A549 (cell line): ENCODE measurements at regions not wholly inside any gene's neighbourhood (a gene's known extent, or its start where the extent isn't known, plus 50 kb on each side); places are given as distances from the start of the nearest gene placed in this dataset.

Experiments used
- ATAC-seq, 2 experiments: fragments of 200-7000 bp in 1 of 2; fragments of >200 bp in 1 of 2; cut with Nextera tagmentation in 1 of 2; cut with Tn5 transposase in 1 of 2; 3 replicates each; pipeline versions ENCODE4 v1.8.0 to v1.9.1; 2018 to 2020; ENCODE audit warnings: mild to moderate bottlenecking in 1 of 2, moderate library complexity in 1 of 2
- CTCF ChIA-PET: fragments of 300-600 bp; sonication (Branson Sonifier 250); formaldehyde crosslinking; extraction: SDS; loops from one replicate; lab custom pipeline; 2021; ENCODE audit warnings: antibody characterized with exemption, inconsistent platforms; lab: Yijun Ruan, JAX
- POLR2A ChIA-PET: fragments of 350-600 bp; formaldehyde crosslinking; extraction: SDS; loops from one replicate; lab custom pipeline; 2021; ENCODE audit warnings: antibody characterized with exemption, inconsistent platforms; lab: Yijun Ruan, JAX
- DNase-seq, 2 experiments: peaks; one replicate each; pipeline versions ENCODE4 v3.0.0 to v3.0.0-alpha.2; 2011 to 2016; ENCODE audit warnings: low read depth in 1 of 2, low spot score in 1 of 2
- FAIRE-seq: peaks from 2 replicates; lab custom pipeline; 2011; peaks lifted over from hg19 to GRCh38; lab: Jason Lieb, UNC
- H3K27ac ChIP-seq, 2 experiments: fragments of >200 bp; sonication (Bioruptor Twin); formaldehyde crosslinking; 3 replicates each; pipeline ENCODE4 v1.5.1; 2016 to 2017
- H3K4me1 ChIP-seq: fragments of >200 bp; sonication (Bioruptor Twin); formaldehyde crosslinking; 3 replicates; pipeline ENCODE4 v1.6.1; 2016
- H3K4me2 ChIP-seq: fragments of >200 bp; sonication (Bioruptor Twin); formaldehyde crosslinking; 3 replicates; pipeline ENCODE4 v1.6.1; 2016
- H3K4me3 ChIP-seq: fragments of >200 bp; sonication (Bioruptor Twin); formaldehyde crosslinking; 3 replicates; pipeline ENCODE4 v1.5.1; 2016
- H3K9me3 ChIP-seq: fragments of >200 bp; sonication (Bioruptor Twin); formaldehyde crosslinking; 3 replicates; pipeline ENCODE4 v1.6.1; 2016
- BCL3 ChIP-seq: fragments of >200 bp; sonication (Bioruptor Twin); formaldehyde crosslinking; IDR thresholded peaks from 3 replicates; pipeline ENCODE4 v1.6.1; 2016
- CBX2 ChIP-seq: fragments of 200-600 bp; sonication (generic); IDR thresholded peaks from 2 replicates; pipeline ENCODE4 v1.6.1; 2016; ENCODE audit warnings: low read depth, mild to moderate bottlenecking, borderline replicate concordance
- CHD4 ChIP-seq: fragments of 200-600 bp; sonication (generic); IDR thresholded peaks from 2 replicates; pipeline ENCODE4 v1.6.1; 2016; ENCODE audit warnings: antibody characterized with exemption, mild to moderate bottlenecking, borderline replicate concordance
- CTCF ChIP-seq: fragments of >200 bp; sonication (Bioruptor Twin); formaldehyde crosslinking; IDR thresholded peaks from 3 replicates; pipeline ENCODE4 v1.5.1; 2016
- ESRRA ChIP-seq: fragments of 150-350 bp; IDR thresholded peaks from 2 replicates; pipeline ENCODE4 v1.6.1; 2014; ENCODE audit warnings: mild to moderate bottlenecking, low read length, borderline replicate concordance
- FOSB ChIP-seq: fragments of 250-450 bp; sonication (Bioruptor Pico); IDR thresholded peaks from 2 replicates; pipeline ENCODE4 v1.5.0; 2020; ENCODE audit warnings: mild to moderate bottlenecking, moderate library complexity
- GATA3 ChIP-seq: IDR thresholded peaks from 2 replicates; pipeline ENCODE4 v1.6.1; 2012; ENCODE audit warnings: borderline replicate concordance
- HEYL ChIP-seq: fragments of 250-450 bp; sonication (Bioruptor Pico); IDR thresholded peaks from 2 replicates; pipeline ENCODE4 v1.8.0; 2021; ENCODE audit warnings: mild to moderate bottlenecking, moderate library complexity
- JUN ChIP-seq, 2 experiments: fragments of >200 bp; sonication (Bioruptor Twin); formaldehyde crosslinking; IDR thresholded peaks; 2 replicates in 1 of 2; 3 replicates in 1 of 2; pipeline ENCODE4 v1.6.1; 2016 to 2017
- JUNB ChIP-seq: fragments of >200 bp; sonication (Bioruptor Twin); formaldehyde crosslinking; IDR thresholded peaks from 2 replicates; pipeline ENCODE4 v1.6.1; 2016
- KDM1A ChIP-seq: fragments of 200-600 bp; sonication (generic); IDR thresholded peaks from 2 replicates; pipeline ENCODE4 v1.6.1; 2016; ENCODE audit warnings: low read depth, mild to moderate bottlenecking
- KDM5A ChIP-seq: fragments of 200-600 bp; sonication (generic); IDR thresholded peaks from 2 replicates; pipeline ENCODE4 v1.6.1; 2016; ENCODE audit warnings: antibody characterized with exemption, mild to moderate bottlenecking
- MAX ChIP-seq: IDR thresholded peaks from 2 replicates; pipeline ENCODE4 v1.6.1; 2012
- NFE2L2 ChIP-seq: fragments of 150-350 bp; conservative IDR thresholded peaks from 2 replicates; pipeline ENCODE4 v1.6.1; 2014; ENCODE audit warnings: low read length
- NPAS2 ChIP-seq: fragments of 250-450 bp; sonication (Bioruptor Pico); IDR thresholded peaks from 2 replicates; pipeline ENCODE4 v1.8.0; 2022; ENCODE audit warnings: mild to moderate bottlenecking, moderate library complexity, borderline replicate concordance
- NR3C1 ChIP-seq: fragments of >200 bp; sonication (Bioruptor Twin); formaldehyde crosslinking; IDR thresholded peaks from 3 replicates; pipeline ENCODE4 v1.6.1; 2017
- RCOR1 ChIP-seq: fragments of 150-350 bp; IDR thresholded peaks from 2 replicates; pipeline ENCODE4 v1.6.1; 2014; ENCODE audit warnings: antibody characterized with exemption, low read length, low read depth
- REST ChIP-seq: fragments of 200-600 bp; sonication (generic); IDR thresholded peaks from 2 replicates; pipeline ENCODE4 v1.6.1; 2016; ENCODE audit warnings: antibody characterized with exemption, mild to moderate bottlenecking, moderate library complexity
- RNF2 ChIP-seq: fragments of 200-600 bp; sonication (generic); IDR thresholded peaks from 2 replicates; pipeline ENCODE4 v1.6.1; 2016; ENCODE audit warnings: low read depth, mild to moderate bottlenecking, antibody characterized with exemption, moderate library complexity, borderline replicate concordance
- ZNF302 ChIP-seq: fragments of 250-450 bp; sonication (Bioruptor Pico); IDR thresholded peaks from 2 replicates; pipeline ENCODE4 v1.9.0; 2021; ENCODE audit warnings: inconsistent platforms, mild to moderate bottlenecking, moderate library complexity
- ZSCAN20 ChIP-seq: fragments of 250-450 bp; sonication (Bioruptor Pico); IDR thresholded peaks from 2 replicates; pipeline ENCODE4 v1.8.0; 2022; ENCODE audit warnings: mild to moderate bottlenecking, moderate library complexity
- WGBS: methylation state at CpG from one replicate; pipeline ENCODE4 v1.1.6; 2017; ENCODE audit errors: missing lambda C conversion rate; 5-methylcytosine and 5-hydroxymethylcytosine counted together

- no peaks in the 10 kb centered on the region for H3K4me1 ChIP-seq
- DNase-seq: no peak
- CTCF ChIA-PET: no interaction called here
- H3K4me2 ChIP-seq: no peak overlapping the region
- 76% methylated on average over 4 of the region's 4 CpGs for WGBS
- no peak for TF ChIP-seq GATA3
- no peak for TF ChIP-seq RCOR1
- no peak for TF ChIP-seq CBX2
- TF ChIP-seq NFE2L2: no peak
- no peak for TF ChIP-seq JUNB
- no peak for TF ChIP-seq ESRRA
- no peak overlapping the region for H3K4me3 ChIP-seq
- H3K27ac ChIP-seq: no peak overlapping the region
- POLR2A ChIA-PET: no interaction called here
- ATAC-seq: no peak
- FAIRE-seq: no peak
- H3K9me3 ChIP-seq: no peaks in the 10 kb centered on the region
Measured at GRCh38 chr13:73842626-73843025, 291.6 kb downstream of the KLF12 start.

- CTCF ChIA-PET: interaction anchor here (1.7 kb wide), 1 partner anchor 1378 kb away, joined by 5 read pairs; no protein-coding TSS in a partner anchor
- no peaks in the 10 kb centered on the region for H3K9me3 ChIP-seq
- TF ChIP-seq ZNF302 (CRISPR knock-in tag) (no peak), MAX (no peak), ZSCAN20 (no peak), KDM5A (no peak), BCL3 (no peak), HEYL (CRISPR knock-in tag) (no peak), NPAS2 (no peak), KDM1A (no peak), CTCF (no peak), GATA3 (no peak), CHD4 (no peak), FOSB (CRISPR knock-in tag) (no peak), JUN (IDR thresholded peaks at IDR 0.05) (no peak), NR3C1 (no peak), REST (no peak), RNF2 (no peak)
- FAIRE-seq (no peak), ATAC-seq (no peak), DNase-seq (no peak)
- no peak overlapping the region for H3K4me2 ChIP-seq
- WGBS: 91% methylated on average over 5 of the region's 5 CpGs
- POLR2A ChIA-PET: no interaction called here
- no peaks in the 10 kb centered on the region for H3K4me1 ChIP-seq
- no peak overlapping the region for H3K27ac ChIP-seq
- no peak overlapping the region for H3K4me3 ChIP-seq
Measured at GRCh38 chr13:73842184-73842583, 292.0 kb downstream of the KLF12 start.
